IMR-90 (cell line): ENCODE measurements at regions not wholly inside any gene's neighbourhood (a gene's known extent, or its start where the extent isn't known, plus 50 kb on each side); places are given as distances from the start of the nearest gene placed in this dataset.

ENCODE experiments used
- CHD1 ChIP-seq: IDR thresholded peaks from 2 replicates; pipeline ENCODE4 v1.6.1; 2012; ENCODE audit warnings: low read depth, low read length, improper control_type of control experiment
- CTCF ChIP-seq: conservative IDR thresholded peaks from 2 replicates; pipeline ENCODE4 v1.5.1; 2012; ENCODE audit warnings: mild to moderate bottlenecking, low read depth, low read length, improper control_type of control experiment
- FOS ChIP-seq: fragments of 150-350 bp; IDR thresholded peaks from 2 replicates; pipeline ENCODE4 v1.6.1; 2016; ENCODE audit warnings: low read depth, low read length
- MAFK ChIP-seq: IDR thresholded peaks from 2 replicates; pipeline ENCODE4 v1.6.1; 2012; ENCODE audit warnings: low read depth, low read length, improper control_type of control experiment
- MXI1 ChIP-seq: IDR thresholded peaks from 2 replicates; pipeline ENCODE4 v1.6.1; 2012; ENCODE audit warnings: low read depth, mild to moderate bottlenecking, low read length, moderate library complexity, borderline replicate concordance
- NFE2L2 ChIP-seq: fragments of 150-350 bp; IDR thresholded peaks from 2 replicates; pipeline ENCODE4 v1.6.1; 2016; ENCODE audit warnings: low read depth, mild to moderate bottlenecking, low read length
- POLR2A ChIP-seq: IDR thresholded peaks from 2 replicates; pipeline ENCODE4 v1.6.1; 2012; ENCODE audit warnings: mild to moderate bottlenecking, low read depth, low read length
- RAD21 ChIP-seq: IDR thresholded peaks from 2 replicates; pipeline ENCODE4 v1.6.1; 2012; ENCODE audit warnings: low read length, improper control_type of control experiment
- RFX5 ChIP-seq: IDR thresholded peaks from 2 replicates; pipeline ENCODE4 v1.8.0; 2012; ENCODE audit warnings: low read depth, mild to moderate bottlenecking, low read length, moderate library complexity
- SMC3 ChIP-seq: fragments of 150-350 bp; IDR thresholded peaks from 2 replicates; pipeline ENCODE4 v1.6.1; 2016; ENCODE audit warnings: low read depth, mild to moderate bottlenecking, antibody characterized with exemption, low read length, moderate library complexity
- TF ChIP-seq, protein P1 (sequence below): fragments of 150-350 bp; IDR thresholded peaks from 2 replicates; pipeline ENCODE4 v1.6.1; 2017; ENCODE audit warnings: mild to moderate bottlenecking, antibody characterized with exemption, low read length, low read depth
- TF ChIP-seq, protein P2 (sequence below): fragments of 150-350 bp; IDR thresholded peaks from 2 replicates; pipeline ENCODE4 v1.6.1; 2016; ENCODE audit warnings: low read depth, mild to moderate bottlenecking, low read length, moderate library complexity, borderline replicate concordance

- TF ChIP-seq CTCF (no peak), POLR2A (no peak), RFX5 (no peak), FOS (no peak), SMC3 (no peak), CHD1 (no peak), MAFK (peak; percentile 49), MXI1 (no peak), RAD21 (no peak), NFE2L2 (no peak)
- TF ChIP-seq, protein P1, sequence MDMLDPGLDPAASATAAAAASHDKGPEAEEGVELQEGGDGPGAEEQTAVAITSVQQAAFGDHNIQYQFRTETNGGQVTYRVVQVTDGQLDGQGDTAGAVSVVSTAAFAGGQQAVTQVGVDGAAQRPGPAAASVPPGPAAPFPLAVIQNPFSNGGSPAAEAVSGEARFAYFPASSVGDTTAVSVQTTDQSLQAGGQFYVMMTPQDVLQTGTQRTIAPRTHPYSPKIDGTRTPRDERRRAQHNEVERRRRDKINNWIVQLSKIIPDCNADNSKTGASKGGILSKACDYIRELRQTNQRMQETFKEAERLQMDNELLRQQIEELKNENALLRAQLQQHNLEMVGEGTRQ = no peak
- TF ChIP-seq, protein P2, sequence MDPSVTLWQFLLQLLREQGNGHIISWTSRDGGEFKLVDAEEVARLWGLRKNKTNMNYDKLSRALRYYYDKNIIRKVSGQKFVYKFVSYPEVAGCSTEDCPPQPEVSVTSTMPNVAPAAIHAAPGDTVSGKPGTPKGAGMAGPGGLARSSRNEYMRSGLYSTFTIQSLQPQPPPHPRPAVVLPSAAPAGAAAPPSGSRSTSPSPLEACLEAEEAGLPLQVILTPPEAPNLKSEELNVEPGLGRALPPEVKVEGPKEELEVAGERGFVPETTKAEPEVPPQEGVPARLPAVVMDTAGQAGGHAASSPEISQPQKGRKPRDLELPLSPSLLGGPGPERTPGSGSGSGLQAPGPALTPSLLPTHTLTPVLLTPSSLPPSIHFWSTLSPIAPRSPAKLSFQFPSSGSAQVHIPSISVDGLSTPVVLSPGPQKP = no peak
Measured at GRCh38 chr3:177961784-177962183, 574.5 kb upstream of the KCNMB2 start.
